ENCODE measurements at regions not wholly inside any gene's neighbourhood (a gene's known extent, or its start where the extent isn't known, plus 50 kb on each side); places are given as distances from the start of the nearest gene placed in this dataset.

GRCh38 chr17:5975661-5976060 lies 94.5 kb upstream of the WSCD1 start:
- TF ChIP-seq POLR2A (IDR thresholded peaks at IDR 0.05; ENCODE audit: low read depth, low read length) (no peak), POLR2AphosphoS5 (IDR thresholded peaks at IDR 0.05; ENCODE audit: low read depth, low read length) (no peak)
